ENCODE measurements at regions not wholly inside any gene's neighbourhood (a gene's known extent, or its start where the extent isn't known, plus 50 kb on each side); places are given as distances from the start of the nearest gene placed in this dataset.

- H3K4me2 ChIP-seq (ENCODE audit: low read length), result no peak overlapping the region
- no peak overlapping the region for H3K9ac ChIP-seq (ENCODE audit: low read length)
- no peak overlapping the region for H3K4me3 ChIP-seq (replicated peaks in 1 of 2; ENCODE audit: low read depth in 1 of 2, low read length in 2 of 2)
- no peak for TF ChIP-seq RAD21 (IDR thresholded peaks at IDR 0.05; ENCODE audit: low read depth)
- TF ChIP-seq EGR1 (IDR thresholded peaks at IDR 0.05; ENCODE audit: low read depth), result no peak
- TF ChIP-seq, protein P1, sequence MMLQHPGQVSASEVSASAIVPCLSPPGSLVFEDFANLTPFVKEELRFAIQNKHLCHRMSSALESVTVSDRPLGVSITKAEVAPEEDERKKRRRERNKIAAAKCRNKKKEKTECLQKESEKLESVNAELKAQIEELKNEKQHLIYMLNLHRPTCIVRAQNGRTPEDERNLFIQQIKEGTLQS (IDR thresholded peaks at IDR 0.05), result no peak
- TF ChIP-seq SP1 (IDR thresholded peaks at IDR 0.05; ENCODE audit: low read depth), result no peak
- no peak for TF ChIP-seq REST (IDR thresholded peaks at IDR 0.05; ENCODE audit: low read depth)
- no peak for TF ChIP-seq CEBPB (IDR thresholded peaks at IDR 0.05; ENCODE audit: low read depth)
- no peak for TF ChIP-seq TCF7L2 (IDR thresholded peaks at IDR 0.05; ENCODE audit: borderline replicate concordance, extremely low read depth, insufficient read depth, insufficient read length)
- no peak for TF ChIP-seq JUND (IDR thresholded peaks at IDR 0.05)
- no peak for TF ChIP-seq FOSL1 (IDR thresholded peaks at IDR 0.05; ENCODE audit: low read depth)
- TF ChIP-seq, protein P2, sequence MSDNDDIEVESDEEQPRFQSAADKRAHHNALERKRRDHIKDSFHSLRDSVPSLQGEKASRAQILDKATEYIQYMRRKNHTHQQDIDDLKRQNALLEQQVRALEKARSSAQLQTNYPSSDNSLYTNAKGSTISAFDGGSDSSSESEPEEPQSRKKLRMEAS (IDR thresholded peaks at IDR 0.05), result no peak
- no peak for TF ChIP-seq ZFX (IDR thresholded peaks at IDR 0.05)
- no peak for TF ChIP-seq ZNF274 (IDR thresholded peaks at IDR 0.05; ENCODE audit: low read depth, low read length)
- no peak for TF ChIP-seq EZH2 (IDR thresholded peaks at IDR 0.05)
- no peak for TF ChIP-seq POLR2A (IDR thresholded peaks at IDR 0.05; ENCODE audit: borderline replicate concordance, extremely low read depth, insufficient read depth, insufficient read length)
- CTCF ChIA-PET, result no interaction called here
- ATAC-seq, result no peak
- POLR2A ChIA-PET, result no interaction called here
- peaks cover 8 to 12% of the 10 kb centered on the region in 2 experiments for H3K4me1 ChIP-seq (ENCODE audit: control insufficient read depth in 1 of 2, insufficient read depth in 2 of 2, low read length in 2 of 2)
- H3K27ac ChIP-seq (ENCODE audit: low read depth, low read length), result no peak overlapping the region
- no peak for DNase-seq (ENCODE audit: low read depth, low spot score)
- H3K36me3 ChIP-seq (ENCODE audit: control insufficient read depth in 1 of 2, insufficient read depth in 2 of 2, low read length in 2 of 2), result no peaks in the 10 kb centered on the region
- H3K79me2 ChIP-seq (ENCODE audit: insufficient read depth, low read length), result no peaks in the 10 kb centered on the region
- H3K9me2 ChIP-seq (ENCODE audit: insufficient read depth), result no peaks in the 10 kb centered on the region
- no TSS peak for BruUV-seq (replicated peaks)
- RAD21 ChIA-PET (ENCODE audit: low non-redundant PET in 1 of 2, low total read pairs in 2 of 2, uncharacterized antibody in 2 of 2, unreplicated experiment in 2 of 2), result no interaction called here
- H2AFZ ChIP-seq (ENCODE audit: low read depth, low read length, poor library complexity, severe bottlenecking), result no peak overlapping the region
- H3K27me3 ChIP-seq (ENCODE audit: insufficient read depth, low read length), result no peaks in the 10 kb centered on the region
- no peaks in the 10 kb centered on the region for H4K20me1 ChIP-seq (ENCODE audit: insufficient read depth)
- intact Hi-C loops (cut with micrococcal nuclease), result no loop called here
- H3K9me3 ChIP-seq (ENCODE audit: control insufficient read depth in 1 of 2, insufficient read depth in 1 of 2, low read depth in 1 of 2, low read length in 2 of 2), result no peaks in the 10 kb centered on the region
These were observed 304.1 kb upstream of the N4BP1 start for GRCh38 chr16:48914070-48914469.
